Keratinocyte (primary cell): ENCODE measurements at regions not wholly inside any gene's neighbourhood (a gene's known extent, or its start where the extent isn't known, plus 50 kb on each side); places are given as distances from the start of the nearest gene placed in this dataset.

ENCODE experiments used
- DNase-seq: peaks from one replicate; pipeline ENCODE4 v3.0.0-alpha.2; 2011; ENCODE audit warnings: low read depth, missing footprints, low spot score
- FAIRE-seq: peaks from 2 replicates; lab custom pipeline; 2011; peaks lifted over from hg19 to GRCh38; lab: Jason Lieb, UNC
- H2AFZ ChIP-seq: 2 replicates; pipeline ENCODE4 v1.6.0; 2012; ENCODE audit warnings: low read length, control low read depth, inconsistent platforms; ENCODE audit not compliant: control insufficient read depth
- H3K27ac ChIP-seq: 2 replicates; pipeline ENCODE4 v1.5.1; 2011; ENCODE audit warnings: low read length; ENCODE audit not compliant: control insufficient read depth, insufficient read depth
- H3K27me3 ChIP-seq: 3 replicates; pipeline ENCODE4 v1.6.0; 2011; ENCODE audit warnings: low read length; ENCODE audit not compliant: control insufficient read depth, insufficient read depth; ENCODE audit errors: extremely low read depth
- H3K36me3 ChIP-seq, 2 experiments: 2 replicates in 1 of 2; 3 replicates in 1 of 2; pipeline ENCODE4 v1.5.1; 2011; ENCODE audit warnings: low read length in 2 of 2, mild to moderate bottlenecking in 1 of 2; ENCODE audit not compliant: control insufficient read depth in 2 of 2, insufficient read depth in 2 of 2; ENCODE audit errors: extremely low read depth in 1 of 2
- H3K4me1 ChIP-seq: 3 replicates; pipeline ENCODE4 v1.5.1; 2011; ENCODE audit warnings: low read length; ENCODE audit not compliant: control insufficient read depth, insufficient read depth; ENCODE audit errors: extremely low read depth
- H3K4me2 ChIP-seq: 3 replicates; pipeline ENCODE4 v1.6.0; 2011; ENCODE audit warnings: low read depth, low read length; ENCODE audit not compliant: control insufficient read depth, insufficient read depth; ENCODE audit errors: extremely low read depth
- H3K4me3 ChIP-seq, 3 experiments: fragments of 200-600 bp in 1 of 3; sonication (generic) in 1 of 3; 2 replicates in 2 of 3; 3 replicates in 1 of 3; pipeline ENCODE4 v1.5.1; 2011 to 2016; ENCODE audit warnings: low read length in 3 of 3, mild to moderate bottlenecking in 3 of 3, control low read depth in 2 of 3, inconsistent platforms in 1 of 3, low read depth in 1 of 3, mixed read lengths in 1 of 3, mixed run types in 1 of 3, moderate library complexity in 1 of 3; ENCODE audit not compliant: control insufficient read depth in 2 of 3, insufficient read depth in 2 of 3; ENCODE audit errors: extremely low read depth in 1 of 3
- H3K79me2 ChIP-seq: 2 replicates; pipeline ENCODE4 v1.6.0; 2012; ENCODE audit warnings: low read length; ENCODE audit not compliant: control insufficient read depth, insufficient read depth
- H3K9ac ChIP-seq: 3 replicates; pipeline ENCODE4 v1.6.0; 2011; ENCODE audit warnings: low read length; ENCODE audit not compliant: control insufficient read depth, insufficient read depth; ENCODE audit errors: extremely low read depth
- H3K9me1 ChIP-seq: 3 replicates; pipeline ENCODE4 v1.6.0; 2011; ENCODE audit warnings: low read length; ENCODE audit not compliant: control insufficient read depth, insufficient read depth; ENCODE audit errors: extremely low read depth
- H3K9me3 ChIP-seq: 2 replicates; pipeline ENCODE4 v1.5.1; 2012; ENCODE audit warnings: low read depth, low read length; ENCODE audit not compliant: control insufficient read depth
- H4K20me1 ChIP-seq: 3 replicates; pipeline ENCODE4 v1.6.0; 2011; ENCODE audit warnings: low read length; ENCODE audit not compliant: control insufficient read depth, insufficient read depth; ENCODE audit errors: extremely low read depth
- EZH2 ChIP-seq: IDR thresholded peaks from one replicate; pipeline ENCODE4 v1.6.1; 2012; ENCODE audit warnings: inconsistent platforms, mild to moderate bottlenecking, low read length, moderate library complexity
- dilution Hi-C: fragments of 300-500 bp; cut with MboI; formaldehyde crosslinking; loops from one replicate; pipeline ENCODE4 v1.7.0; 2020; ENCODE audit warnings: low sequenced_read_pairs; ENCODE audit not compliant: extremely low pct_ligation_motif_present
- TF ChIP-seq, protein P1 (sequence below), 3 experiments: IDR thresholded peaks in 1 of 3; conservative IDR thresholded peaks in 1 of 3; optimal IDR thresholded peaks in 1 of 3; 2 replicates in 2 of 3; 3 replicates in 1 of 3; pipeline versions ENCODE3 to v1.5.1; 2011; ENCODE audit warnings: low read length in 3 of 3, mild to moderate bottlenecking in 3 of 3, moderate library complexity in 2 of 3, control low read depth in 1 of 3, inconsistent platforms in 1 of 3; ENCODE audit not compliant: insufficient read depth in 2 of 3; ENCODE audit errors: extremely low read depth in 1 of 3

DNA sequence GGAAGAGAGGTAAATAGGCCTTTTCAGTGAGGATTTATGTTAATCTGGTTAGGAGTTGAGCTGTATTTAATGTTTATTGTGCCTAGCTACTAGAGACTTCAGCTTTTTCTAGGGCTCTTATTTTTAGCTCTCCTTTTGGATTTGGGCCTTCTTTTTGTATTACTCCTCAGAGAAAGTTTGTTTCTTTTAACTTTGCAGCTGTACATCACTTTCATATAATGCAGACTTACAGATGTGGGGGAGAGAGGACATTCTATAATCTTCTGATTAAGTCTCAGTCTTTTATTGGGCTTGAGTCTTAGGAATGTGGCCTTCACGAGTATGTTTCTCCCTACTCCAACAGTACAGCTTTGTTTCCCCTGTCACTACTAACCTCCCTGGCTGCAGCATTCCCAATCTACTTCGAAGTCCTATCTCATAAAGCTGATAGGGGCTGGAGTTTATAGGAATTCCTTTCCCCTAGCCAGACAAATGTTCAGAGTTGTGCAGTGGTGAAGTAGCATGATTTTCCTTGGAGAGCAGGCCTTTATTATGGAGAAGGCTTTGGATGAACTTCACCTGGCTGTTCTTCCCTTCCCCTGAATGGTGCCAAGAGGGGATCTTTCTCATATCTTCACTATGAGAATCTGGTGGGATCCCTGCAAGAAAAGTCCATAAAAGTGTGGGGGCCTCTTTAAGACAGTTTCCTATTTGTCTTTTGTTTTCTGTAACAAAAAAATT lies 82.2 kb upstream of the CBLB start:
- no peaks in the 10 kb centered on the region for H3K79me2 ChIP-seq
- FAIRE-seq (no peak), DNase-seq (no peak)
- dilution Hi-C loops: no loop called here
- no peaks in the 10 kb centered on the region for H3K36me3 ChIP-seq
- no peaks in the 10 kb centered on the region for H3K9me3 ChIP-seq
- H3K27me3 ChIP-seq: no peaks in the 10 kb centered on the region
- no peak overlapping the region for H3K4me2 ChIP-seq
- no peak overlapping the region for H3K9ac ChIP-seq
- H3K27ac ChIP-seq: no peak overlapping the region
- peaks cover 3% of the 10 kb centered on the region for H3K4me1 ChIP-seq
- no peak overlapping the region for H3K4me3 ChIP-seq
- no peaks in the 10 kb centered on the region for H4K20me1 ChIP-seq
- H3K9me1 ChIP-seq: no peaks in the 10 kb centered on the region
- TF ChIP-seq EZH2: no peak
- TF ChIP-seq, protein P1, sequence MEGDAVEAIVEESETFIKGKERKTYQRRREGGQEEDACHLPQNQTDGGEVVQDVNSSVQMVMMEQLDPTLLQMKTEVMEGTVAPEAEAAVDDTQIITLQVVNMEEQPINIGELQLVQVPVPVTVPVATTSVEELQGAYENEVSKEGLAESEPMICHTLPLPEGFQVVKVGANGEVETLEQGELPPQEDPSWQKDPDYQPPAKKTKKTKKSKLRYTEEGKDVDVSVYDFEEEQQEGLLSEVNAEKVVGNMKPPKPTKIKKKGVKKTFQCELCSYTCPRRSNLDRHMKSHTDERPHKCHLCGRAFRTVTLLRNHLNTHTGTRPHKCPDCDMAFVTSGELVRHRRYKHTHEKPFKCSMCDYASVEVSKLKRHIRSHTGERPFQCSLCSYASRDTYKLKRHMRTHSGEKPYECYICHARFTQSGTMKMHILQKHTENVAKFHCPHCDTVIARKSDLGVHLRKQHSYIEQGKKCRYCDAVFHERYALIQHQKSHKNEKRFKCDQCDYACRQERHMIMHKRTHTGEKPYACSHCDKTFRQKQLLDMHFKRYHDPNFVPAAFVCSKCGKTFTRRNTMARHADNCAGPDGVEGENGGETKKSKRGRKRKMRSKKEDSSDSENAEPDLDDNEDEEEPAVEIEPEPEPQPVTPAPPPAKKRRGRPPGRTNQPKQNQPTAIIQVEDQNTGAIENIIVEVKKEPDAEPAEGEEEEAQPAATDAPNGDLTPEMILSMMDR (optimal IDR thresholded peaks at IDR 0.05 in 1 of 3, IDR thresholded peaks at IDR 0.05 in 1 of 3, conservative IDR thresholded peaks at IDR 0.05 in 1 of 3; ENCODE audit: extremely low read depth in 1 of 3, insufficient read depth in 2 of 3, low read length in 3 of 3): no peak
- no peak overlapping the region for H2AFZ ChIP-seq

DNA sequence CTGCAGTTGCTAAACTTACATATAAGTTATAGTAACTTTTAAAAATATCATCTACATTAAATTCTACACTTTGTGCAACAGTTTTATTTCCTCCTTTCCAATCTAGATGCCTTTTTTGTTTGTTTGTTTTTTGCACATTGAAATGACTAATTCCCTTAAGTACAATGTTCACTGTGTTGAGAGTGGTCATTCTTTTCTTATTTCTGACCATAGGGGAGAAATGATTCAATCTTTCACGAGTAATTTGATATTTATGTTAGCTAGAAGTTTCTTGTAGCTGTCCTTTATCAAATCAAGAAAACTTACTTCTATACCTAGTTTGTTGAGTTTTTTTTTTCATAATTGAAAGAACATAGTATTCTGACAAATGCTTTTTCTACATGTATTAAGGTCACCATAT lies 85.0 kb upstream of the CBLB start:
- Histone ChIP-seq H3K4me2 (no peak overlapping the region), H3K4me3 (no peak overlapping the region), H3K27me3 (no peaks in the 10 kb centered on the region), H3K9me3 (no peaks in the 10 kb centered on the region), H3K36me3 (no peaks in the 10 kb centered on the region), H3K4me1 (peaks cover 14% of the 10 kb centered on the region), H3K9me1 (no peaks in the 10 kb centered on the region), H4K20me1 (no peaks in the 10 kb centered on the region), H2AFZ (no peak overlapping the region), H3K27ac (no peak overlapping the region), H3K79me2 (no peaks in the 10 kb centered on the region), H3K9ac (no peak overlapping the region)
- FAIRE-seq: no peak
- DNase-seq: no peak
- TF ChIP-seq EZH2: no peak
- TF ChIP-seq, protein P1 (optimal IDR thresholded peaks at IDR 0.05 in 1 of 3, IDR thresholded peaks at IDR 0.05 in 1 of 3, conservative IDR thresholded peaks at IDR 0.05 in 1 of 3; ENCODE audit: extremely low read depth in 1 of 3, insufficient read depth in 2 of 3, low read length in 3 of 3): no peak
- dilution Hi-C loops: no loop called here
